ENCODE measurements at regions not wholly inside any gene's neighbourhood (a gene's known extent, or its start where the extent isn't known, plus 50 kb on each side); places are given as distances from the start of the nearest gene placed in this dataset.

DNA sequence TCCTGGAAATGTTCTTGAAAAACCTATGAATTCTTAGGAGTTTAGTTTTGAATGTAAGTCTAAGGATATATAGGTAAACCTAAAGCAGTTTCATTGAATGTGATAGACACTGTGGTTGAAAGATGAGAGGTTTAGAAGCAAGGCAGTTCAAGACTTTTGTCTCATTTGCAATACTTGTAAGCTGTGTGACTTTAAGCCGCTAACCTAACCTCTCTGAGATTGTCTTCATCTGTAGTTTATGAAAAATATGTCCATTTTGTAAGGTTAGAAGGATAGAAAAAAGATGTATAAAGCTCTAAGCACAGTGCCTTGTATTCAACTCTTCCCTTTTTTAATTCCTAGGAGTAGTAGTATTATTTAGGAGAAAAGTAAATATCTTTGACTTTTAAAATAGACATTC is 306.6 kb upstream of the ARRDC4 start:
- no TSS peak for BruUV-seq (replicated peaks)
- CTCF ChIA-PET, result no interaction called here
- no peak for DNase-seq
- no peaks in the 10 kb centered on the region for H3K4me1 Mint-ChIP-seq (ENCODE audit: low read depth, unreplicated experiment)
- no peak overlapping the region for H3K4me3 Mint-ChIP-seq (ENCODE audit: low read depth, unreplicated experiment)
- H3K27ac Mint-ChIP-seq (ENCODE audit: unreplicated experiment), result no peak overlapping the region
- H3K9me3 Mint-ChIP-seq (ENCODE audit: low read depth, unreplicated experiment), result peaks cover 5% of the 10 kb centered on the region
- TF ChIP-seq, protein P1, sequence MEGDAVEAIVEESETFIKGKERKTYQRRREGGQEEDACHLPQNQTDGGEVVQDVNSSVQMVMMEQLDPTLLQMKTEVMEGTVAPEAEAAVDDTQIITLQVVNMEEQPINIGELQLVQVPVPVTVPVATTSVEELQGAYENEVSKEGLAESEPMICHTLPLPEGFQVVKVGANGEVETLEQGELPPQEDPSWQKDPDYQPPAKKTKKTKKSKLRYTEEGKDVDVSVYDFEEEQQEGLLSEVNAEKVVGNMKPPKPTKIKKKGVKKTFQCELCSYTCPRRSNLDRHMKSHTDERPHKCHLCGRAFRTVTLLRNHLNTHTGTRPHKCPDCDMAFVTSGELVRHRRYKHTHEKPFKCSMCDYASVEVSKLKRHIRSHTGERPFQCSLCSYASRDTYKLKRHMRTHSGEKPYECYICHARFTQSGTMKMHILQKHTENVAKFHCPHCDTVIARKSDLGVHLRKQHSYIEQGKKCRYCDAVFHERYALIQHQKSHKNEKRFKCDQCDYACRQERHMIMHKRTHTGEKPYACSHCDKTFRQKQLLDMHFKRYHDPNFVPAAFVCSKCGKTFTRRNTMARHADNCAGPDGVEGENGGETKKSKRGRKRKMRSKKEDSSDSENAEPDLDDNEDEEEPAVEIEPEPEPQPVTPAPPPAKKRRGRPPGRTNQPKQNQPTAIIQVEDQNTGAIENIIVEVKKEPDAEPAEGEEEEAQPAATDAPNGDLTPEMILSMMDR (IDR thresholded peaks at IDR 0.05; ENCODE audit: unreplicated experiment), result no peak
- intact Hi-C loops (cut with micrococcal nuclease; ENCODE audit: unreplicated experiment), result no loop called here
- H3K27me3 Mint-ChIP-seq (ENCODE audit: unreplicated experiment), result no peaks in the 10 kb centered on the region
- no peaks in the 10 kb centered on the region for H3K36me3 Mint-ChIP-seq (ENCODE audit: insufficient read depth, unreplicated experiment)

DNA sequence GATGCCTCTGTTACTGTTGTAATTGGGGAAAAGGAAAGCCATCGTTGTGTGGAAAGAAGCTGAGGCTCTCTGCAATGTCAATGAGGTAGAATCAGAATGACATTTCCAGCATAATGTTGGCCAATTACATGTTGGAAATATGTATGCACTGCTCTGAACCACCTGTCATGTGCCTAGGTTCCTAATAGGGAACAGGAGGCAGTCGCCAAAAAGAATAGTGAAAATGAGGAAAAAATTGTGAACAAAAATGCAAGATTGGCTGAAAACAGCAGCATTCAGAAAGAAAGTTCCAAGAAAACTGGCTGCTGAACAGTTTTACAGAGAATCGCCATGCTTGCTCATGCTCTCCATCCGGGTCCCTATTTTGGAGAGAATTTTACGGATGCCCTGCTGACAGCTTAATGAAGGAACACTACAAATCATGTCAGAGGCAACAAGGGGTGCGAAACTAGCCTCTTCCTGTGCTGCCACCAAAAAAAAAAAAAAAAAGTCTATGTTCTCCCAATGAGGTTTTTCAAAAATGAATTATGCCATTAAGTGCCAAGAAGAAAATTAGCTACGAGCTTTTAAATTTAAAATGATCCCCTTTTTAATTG is 305.9 kb upstream of the ARRDC4 start:
- intact Hi-C loops (cut with micrococcal nuclease; ENCODE audit: unreplicated experiment), result no loop called here
- no peaks in the 10 kb centered on the region for H3K36me3 Mint-ChIP-seq (ENCODE audit: insufficient read depth, unreplicated experiment)
- no peak overlapping the region for H3K4me3 Mint-ChIP-seq (ENCODE audit: low read depth, unreplicated experiment)
- BruUV-seq (replicated peaks), result no TSS peak
- peaks cover 5% of the 10 kb centered on the region for H3K9me3 Mint-ChIP-seq (ENCODE audit: low read depth, unreplicated experiment)
- no peak for DNase-seq
- no peaks in the 10 kb centered on the region for H3K27me3 Mint-ChIP-seq (ENCODE audit: unreplicated experiment)
- H3K4me1 Mint-ChIP-seq (ENCODE audit: low read depth, unreplicated experiment), result no peaks in the 10 kb centered on the region
- no peak overlapping the region for H3K27ac Mint-ChIP-seq (ENCODE audit: unreplicated experiment)
- TF ChIP-seq, protein P1 (IDR thresholded peaks at IDR 0.05; ENCODE audit: unreplicated experiment), result no peak
- CTCF ChIA-PET, result no interaction called here

DNA sequence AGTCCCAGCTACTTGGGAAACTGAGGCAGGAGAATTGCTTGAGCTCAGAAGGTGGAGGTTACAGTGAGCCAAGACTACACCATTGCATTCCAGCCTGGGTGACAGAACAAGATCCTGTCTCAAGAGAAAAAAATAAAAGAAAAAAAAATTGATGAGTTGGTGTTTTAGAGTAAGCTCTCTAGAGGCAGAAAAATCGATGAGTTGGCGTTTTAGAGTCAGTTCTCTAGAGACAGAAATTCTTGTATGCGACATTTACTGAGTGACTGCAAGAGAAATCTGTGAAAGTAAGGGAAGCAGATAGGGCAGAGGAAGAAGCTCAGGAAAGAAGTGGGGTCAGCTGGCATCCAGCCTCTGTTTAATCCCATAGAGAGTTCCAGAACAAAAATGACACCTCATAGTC is 298.7 kb upstream of the ARRDC4 start:
- Mint-ChIP-seq H3K36me3 (ENCODE audit: insufficient read depth, unreplicated experiment) (no peaks in the 10 kb centered on the region), H3K4me1 (ENCODE audit: low read depth, unreplicated experiment) (no peaks in the 10 kb centered on the region), H3K27ac (ENCODE audit: unreplicated experiment) (no peak overlapping the region), H3K27me3 (ENCODE audit: unreplicated experiment) (no peaks in the 10 kb centered on the region), H3K4me3 (ENCODE audit: low read depth, unreplicated experiment) (no peak overlapping the region), H3K9me3 (ENCODE audit: low read depth, unreplicated experiment) (peaks cover 3% of the 10 kb centered on the region)
- BruUV-seq (replicated peaks), result no TSS peak
- DNase-seq, result no peak
- CTCF ChIA-PET, result no interaction called here
- TF ChIP-seq, protein P1 (IDR thresholded peaks at IDR 0.05; ENCODE audit: unreplicated experiment), result no peak
- intact Hi-C loops (cut with micrococcal nuclease; ENCODE audit: unreplicated experiment), result no loop called here

DNA sequence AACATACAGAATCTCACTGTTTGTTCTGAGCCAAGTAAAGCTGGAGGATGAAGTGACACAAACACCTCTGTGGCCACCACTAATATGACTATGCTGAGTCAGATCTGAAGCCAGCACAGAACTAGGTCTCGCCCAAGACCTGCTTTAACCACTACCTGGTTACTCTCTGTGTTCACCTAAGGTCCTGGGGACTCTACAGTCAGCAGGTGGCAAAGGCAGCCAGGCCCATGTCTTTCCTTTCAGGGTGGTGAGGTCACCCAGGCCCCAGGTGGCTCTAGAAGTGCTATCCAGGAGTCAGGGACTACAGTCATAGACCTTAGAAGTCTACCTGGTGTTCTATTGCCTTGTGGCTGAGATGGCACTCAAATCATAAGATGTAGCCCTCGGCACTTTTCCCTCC is 287.9 kb upstream of the ARRDC4 start:
- Mint-ChIP-seq H3K4me1 (ENCODE audit: low read depth, unreplicated experiment) (no peaks in the 10 kb centered on the region), H3K27ac (ENCODE audit: unreplicated experiment) (no peak overlapping the region), H3K36me3 (ENCODE audit: insufficient read depth, unreplicated experiment) (no peaks in the 10 kb centered on the region), H3K9me3 (ENCODE audit: low read depth, unreplicated experiment) (peaks cover 11% of the 10 kb centered on the region), H3K27me3 (ENCODE audit: unreplicated experiment) (no peaks in the 10 kb centered on the region), H3K4me3 (ENCODE audit: low read depth, unreplicated experiment) (no peak overlapping the region)
- no TSS peak for BruUV-seq (replicated peaks)
- CTCF ChIA-PET, result no interaction called here
- DNase-seq, result no peak
- intact Hi-C loops (cut with micrococcal nuclease; ENCODE audit: unreplicated experiment), result no loop called here
- TF ChIP-seq, protein P1 (IDR thresholded peaks at IDR 0.05; ENCODE audit: unreplicated experiment), result no peak

Measured in Calu3 (cell line).